ENCODE measurements at regions not wholly inside any gene's neighbourhood (a gene's known extent, or its start where the extent isn't known, plus 50 kb on each side); places are given as distances from the start of the nearest gene placed in this dataset.

DNA sequence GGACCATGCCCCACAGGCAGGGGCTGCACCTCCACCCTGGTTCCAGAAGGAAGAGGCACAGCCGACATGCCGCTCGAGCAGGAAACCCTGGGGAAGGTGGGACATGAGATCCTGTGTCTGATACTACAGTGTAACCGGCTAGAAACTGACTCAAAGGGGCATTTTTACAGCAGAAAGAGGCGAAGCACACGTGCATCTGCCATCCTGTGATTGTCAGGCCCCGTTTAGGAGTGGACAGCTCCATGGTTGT lies 62.7 kb downstream of the SIK1 start:
- TF ChIP-seq EZH2 (IDR thresholded peaks at IDR 0.05), result no peak
- no peak for TF ChIP-seq POLR2AphosphoS5 (IDR thresholded peaks at IDR 0.05; ENCODE audit: borderline replicate concordance, low read depth, low read length)
- TF ChIP-seq FOXP2 (optimal IDR thresholded peaks at IDR 0.05; ENCODE audit: control extremely low read depth, extremely low read length, insufficient read depth), result no peak

Measured in SK-N-MC (cell line).